ENCODE measurements at regions not wholly inside any gene's neighbourhood (a gene's known extent, or its start where the extent isn't known, plus 50 kb on each side); places are given as distances from the start of the nearest gene placed in this dataset.

- no peak for TF ChIP-seq POLR2A (IDR thresholded peaks at IDR 0.05)
- TF ChIP-seq, protein P1, sequence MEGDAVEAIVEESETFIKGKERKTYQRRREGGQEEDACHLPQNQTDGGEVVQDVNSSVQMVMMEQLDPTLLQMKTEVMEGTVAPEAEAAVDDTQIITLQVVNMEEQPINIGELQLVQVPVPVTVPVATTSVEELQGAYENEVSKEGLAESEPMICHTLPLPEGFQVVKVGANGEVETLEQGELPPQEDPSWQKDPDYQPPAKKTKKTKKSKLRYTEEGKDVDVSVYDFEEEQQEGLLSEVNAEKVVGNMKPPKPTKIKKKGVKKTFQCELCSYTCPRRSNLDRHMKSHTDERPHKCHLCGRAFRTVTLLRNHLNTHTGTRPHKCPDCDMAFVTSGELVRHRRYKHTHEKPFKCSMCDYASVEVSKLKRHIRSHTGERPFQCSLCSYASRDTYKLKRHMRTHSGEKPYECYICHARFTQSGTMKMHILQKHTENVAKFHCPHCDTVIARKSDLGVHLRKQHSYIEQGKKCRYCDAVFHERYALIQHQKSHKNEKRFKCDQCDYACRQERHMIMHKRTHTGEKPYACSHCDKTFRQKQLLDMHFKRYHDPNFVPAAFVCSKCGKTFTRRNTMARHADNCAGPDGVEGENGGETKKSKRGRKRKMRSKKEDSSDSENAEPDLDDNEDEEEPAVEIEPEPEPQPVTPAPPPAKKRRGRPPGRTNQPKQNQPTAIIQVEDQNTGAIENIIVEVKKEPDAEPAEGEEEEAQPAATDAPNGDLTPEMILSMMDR (IDR thresholded peaks at IDR 0.05), result no peak
These were observed 1333.1 kb upstream of the TENM4 start for GRCh38 chr11:80773919-80774318.

Measured in adrenal gland (tissue), 5 donors.